Stimulated activated CD8-positive, alpha-beta memory T cell treated with anti-CD3 and anti-CD28 coated beads, Interleukin-15, amount 100 ng/mL, for 24 hours (primary cell): ENCODE measurements at regions not wholly inside any gene's neighbourhood (a gene's known extent, or its start where the extent isn't known, plus 50 kb on each side); places are given as distances from the start of the nearest gene placed in this dataset.

Experiments
- DNase-seq: peaks from one replicate; pipeline ENCODE4 v3.0.0-alpha.2; 2020; ENCODE audit warnings: low read depth

DNA sequence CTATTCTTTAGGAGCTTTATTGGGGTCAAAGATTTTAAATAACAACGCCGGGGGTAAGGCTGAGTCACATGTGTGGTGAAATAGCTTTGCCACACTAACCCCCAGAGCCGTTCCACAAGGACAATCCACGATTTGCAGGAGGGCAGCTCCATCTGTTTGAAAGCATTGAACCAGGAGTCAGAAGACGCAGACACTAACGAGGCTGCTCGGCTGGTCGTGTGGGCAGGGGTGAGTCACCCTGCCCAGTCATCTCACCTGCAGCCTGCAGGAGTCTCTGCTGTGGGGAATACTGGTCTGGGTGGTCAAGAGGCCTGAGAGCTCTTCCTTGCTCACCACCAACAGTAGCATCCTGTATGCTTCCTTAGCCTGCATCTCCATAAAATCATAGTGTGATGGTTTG lies 149.2 kb upstream of the NCK2 start:
- DNase-seq = no peak

DNA sequence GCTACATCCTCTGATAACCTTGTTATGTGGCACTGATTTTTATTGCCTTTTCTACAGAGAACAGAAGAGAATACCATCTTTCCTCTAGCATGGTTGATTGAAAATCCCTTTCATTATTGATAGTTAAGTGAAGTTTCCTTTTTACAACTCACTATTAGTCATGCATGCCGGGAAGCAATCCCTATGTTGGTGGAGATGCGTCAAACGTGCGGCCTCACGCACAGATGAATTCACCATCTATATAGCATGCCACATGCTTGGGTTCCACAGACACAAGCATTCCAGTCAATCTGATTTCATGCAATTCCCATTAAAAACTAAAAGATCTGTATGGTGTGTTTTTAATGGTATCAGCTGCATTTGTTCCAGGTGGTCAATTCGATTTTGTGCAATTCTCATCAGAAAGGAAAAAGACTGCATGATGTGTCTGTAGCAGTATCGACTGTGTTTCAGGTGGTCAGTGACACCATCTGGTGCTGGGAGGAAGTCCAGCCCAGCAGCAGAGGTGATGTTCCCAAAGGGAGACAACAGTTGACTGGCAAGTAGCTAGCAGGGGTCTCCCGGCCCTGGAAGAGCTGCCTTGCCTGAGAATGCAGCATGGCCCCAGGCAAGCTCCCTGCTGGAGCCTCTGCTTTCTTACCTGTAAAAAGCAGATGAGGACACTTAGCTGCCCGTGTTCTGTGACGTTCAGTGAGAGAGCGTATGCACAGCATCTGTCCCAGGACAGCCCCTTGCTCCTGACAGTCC lies 151.3 kb upstream of the NCK2 start:
- no peak for DNase-seq

GRCh38 chr2:105592288-105592687 lies 152.4 kb upstream of the NCK2 start:
- DNase-seq = no peak

GRCh38 chr2:105590780-105591660 lies 153.7 kb upstream of the NCK2 start:
- no peak for DNase-seq

DNA sequence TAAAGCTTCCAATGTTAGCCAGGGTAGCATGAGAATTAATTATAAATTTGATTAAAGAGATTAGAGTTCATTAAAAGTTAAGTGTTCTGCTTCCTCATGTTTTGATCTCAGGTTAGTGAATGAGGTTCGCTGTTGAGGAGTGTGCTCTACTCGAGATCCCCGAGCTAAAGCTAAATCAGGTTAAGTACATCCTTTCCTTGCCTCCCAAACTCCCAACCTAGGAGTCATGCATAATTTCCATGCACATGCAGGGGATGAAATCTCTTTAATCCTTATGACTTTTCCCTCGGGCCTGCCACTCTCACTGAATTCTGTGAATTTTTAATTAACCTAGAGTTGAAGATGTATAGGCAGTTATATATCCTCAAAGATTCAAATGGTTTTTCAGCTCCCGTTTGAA lies 156.1 kb upstream of the NCK2 start:
- no peak for DNase-seq

- no peak for DNase-seq
Observed at GRCh38 chr2:105587637-105588036, 157.1 kb upstream of the NCK2 start.

GRCh38 chr2:105584435-105585010 lies 160.2 kb upstream of the NCK2 start:
- DNase-seq = no peak

- DNase-seq = no peak
Observed at GRCh38 chr2:105582952-105583660, 161.6 kb upstream of the NCK2 start.

DNA sequence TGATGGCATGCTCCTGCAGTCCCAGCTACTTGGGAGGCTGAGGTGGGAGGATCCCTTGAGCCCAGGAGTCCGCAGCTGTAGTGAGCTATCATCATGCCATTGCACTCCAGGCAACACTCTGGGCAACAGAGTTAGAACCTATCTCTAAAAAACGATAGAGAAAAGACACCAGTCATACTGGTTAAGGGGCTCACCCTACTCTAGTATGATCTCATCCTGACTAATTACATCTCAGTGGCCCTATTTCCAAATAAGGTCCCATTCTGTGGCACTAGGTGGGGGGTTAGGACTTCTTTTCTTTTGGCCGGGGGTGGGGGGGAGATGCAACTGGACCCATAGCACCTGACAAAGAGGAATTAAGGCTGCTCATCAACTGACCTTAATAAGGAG lies 163.2 kb upstream of the NCK2 start:
- DNase-seq = no peak

DNA sequence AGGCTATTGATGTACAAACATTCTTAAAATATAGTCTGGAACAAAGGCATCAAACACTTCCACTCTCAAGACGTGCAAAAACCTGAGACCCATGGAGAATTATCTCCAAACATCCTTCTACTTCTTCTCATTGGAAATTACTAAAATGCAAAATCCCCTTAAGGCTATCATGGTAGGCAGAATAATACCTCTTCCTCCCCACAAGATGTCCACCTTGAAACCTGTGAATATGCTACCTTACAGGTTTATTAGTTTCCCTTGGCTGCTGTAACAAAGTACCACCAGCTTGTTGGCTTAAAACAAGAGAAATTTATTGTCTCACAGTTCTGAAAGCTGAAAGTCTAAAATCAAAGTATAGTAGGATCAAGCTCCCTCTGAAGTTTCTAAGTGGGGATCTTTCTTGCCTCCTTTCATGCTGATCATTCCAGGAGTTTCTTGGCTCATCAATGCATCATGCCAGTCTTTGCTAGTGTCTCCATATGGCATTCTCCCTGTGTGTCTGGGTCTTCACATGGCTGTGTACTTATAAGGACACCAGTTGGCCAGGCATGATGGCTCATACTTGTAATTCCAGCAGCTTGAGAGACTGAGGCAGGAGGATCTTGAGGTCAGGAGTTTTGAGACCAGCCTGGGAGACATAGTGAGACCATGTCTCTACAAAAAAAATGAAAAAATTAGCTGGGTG lies 163.7 kb upstream of the NCK2 start:
- no peak for DNase-seq

GRCh38 chr2:105580216-105580615 lies 164.5 kb upstream of the NCK2 start:
- DNase-seq = no peak

GRCh38 chr2:105578166-105578565 lies 166.5 kb upstream of the NCK2 start:
- no peak for DNase-seq

DNA sequence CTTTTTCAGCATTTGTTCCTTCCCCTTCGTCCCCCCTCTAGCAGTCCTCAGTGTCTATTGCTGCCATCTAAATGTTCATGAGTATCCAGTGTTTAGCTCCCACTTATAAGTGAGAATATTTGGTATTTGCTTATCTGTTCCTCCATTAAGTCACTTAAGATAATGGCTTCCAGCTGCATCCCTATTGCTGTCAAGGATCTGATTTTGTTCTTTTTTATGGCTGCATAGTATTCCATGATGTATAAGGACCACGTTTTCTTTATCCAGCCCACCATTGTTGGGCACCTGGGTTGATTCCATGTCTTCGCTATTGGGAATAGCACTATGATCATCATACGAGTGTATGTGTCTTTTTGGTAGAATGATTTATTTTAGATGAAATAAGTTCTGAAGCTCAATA lies 166.9 kb upstream of the NCK2 start:
- DNase-seq = no peak

DNA sequence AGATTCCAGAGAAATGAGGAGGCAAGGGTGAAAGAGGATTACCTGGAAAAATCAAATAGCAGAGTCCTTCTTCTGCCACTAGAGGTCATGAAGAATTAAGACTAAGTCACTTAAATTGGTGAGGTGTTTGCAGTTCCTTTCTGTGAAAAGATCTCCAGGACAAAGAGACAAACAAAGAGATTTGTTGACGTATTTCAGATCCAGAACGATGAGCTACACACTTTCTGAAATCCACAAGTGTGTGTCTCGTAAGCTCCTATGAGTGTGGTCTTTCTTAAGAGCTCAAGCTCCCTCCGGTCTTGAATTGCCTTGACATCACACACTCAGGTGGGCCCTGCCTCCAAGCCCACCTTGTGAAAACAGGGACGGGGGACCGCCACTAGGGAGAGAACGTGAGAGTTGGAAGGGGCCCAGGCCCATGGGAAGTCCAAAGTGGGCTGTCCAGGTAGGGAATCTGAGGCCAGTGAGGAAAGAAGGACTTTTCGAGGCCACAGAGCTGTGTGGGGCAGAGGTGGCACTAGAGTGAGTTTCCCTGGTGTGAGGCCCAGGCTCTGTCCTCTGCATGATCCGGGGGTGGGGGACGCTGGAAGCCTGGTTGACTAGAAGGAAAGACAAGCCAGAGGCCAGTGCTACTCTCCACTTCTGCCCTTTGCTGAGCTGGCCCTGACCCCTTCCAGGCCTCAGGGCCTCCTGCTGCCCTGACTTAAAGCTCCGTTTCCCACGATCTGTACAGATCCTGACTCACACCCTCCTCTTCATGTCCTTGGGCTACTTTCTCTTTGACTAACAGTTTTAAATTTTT lies 168.1 kb upstream of the NCK2 start:
- DNase-seq = no peak

DNA sequence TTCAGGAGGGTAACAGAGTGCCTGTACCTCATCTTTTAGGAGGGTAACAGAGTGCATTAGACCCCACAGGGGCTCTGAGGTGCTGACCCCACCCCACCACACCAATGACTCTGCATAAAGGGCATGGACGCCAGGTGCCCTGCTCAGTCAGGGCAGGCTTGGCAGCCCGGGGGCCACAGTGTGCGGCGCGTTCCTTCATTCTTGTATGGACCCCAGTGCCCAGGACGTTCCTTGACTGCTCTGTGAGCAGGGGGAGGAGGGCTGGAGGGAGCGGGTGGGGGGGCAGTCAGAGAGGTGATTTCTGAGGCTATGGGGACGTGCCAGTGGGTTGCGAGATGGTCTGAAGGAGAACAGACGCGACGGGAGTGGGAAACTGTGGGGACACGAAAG lies 168.7 kb upstream of the NCK2 start:
- no peak for DNase-seq

DNA sequence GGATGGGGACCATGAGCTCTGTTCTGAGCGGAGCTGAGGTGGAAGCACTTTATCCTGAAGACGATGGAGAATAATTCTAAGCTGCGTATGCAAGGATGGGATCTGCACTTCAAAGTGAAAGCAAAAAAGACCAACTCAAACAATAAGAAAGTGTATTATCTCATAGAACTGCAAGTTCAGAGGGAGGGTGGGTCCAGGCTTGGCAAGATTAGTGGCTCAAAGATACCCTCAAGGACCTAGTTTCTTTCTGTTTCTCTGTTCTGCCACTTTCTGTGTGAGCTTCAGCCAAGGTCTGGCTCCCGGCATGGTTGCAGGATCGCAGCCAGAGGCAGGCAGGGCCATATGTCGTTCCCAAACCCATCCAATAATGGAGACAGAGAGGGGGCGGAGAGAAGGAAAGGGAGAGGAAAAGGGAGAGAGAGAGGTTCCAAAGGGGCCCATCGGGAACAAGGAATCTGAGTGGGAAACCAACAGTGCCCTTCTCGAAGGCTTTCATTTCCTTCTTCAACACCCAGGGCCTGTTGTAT lies 169.2 kb upstream of the NCK2 start:
- no peak for DNase-seq

GRCh38 chr2:105574796-105575344 lies 169.8 kb upstream of the NCK2 start:
- DNase-seq = no peak

DNA sequence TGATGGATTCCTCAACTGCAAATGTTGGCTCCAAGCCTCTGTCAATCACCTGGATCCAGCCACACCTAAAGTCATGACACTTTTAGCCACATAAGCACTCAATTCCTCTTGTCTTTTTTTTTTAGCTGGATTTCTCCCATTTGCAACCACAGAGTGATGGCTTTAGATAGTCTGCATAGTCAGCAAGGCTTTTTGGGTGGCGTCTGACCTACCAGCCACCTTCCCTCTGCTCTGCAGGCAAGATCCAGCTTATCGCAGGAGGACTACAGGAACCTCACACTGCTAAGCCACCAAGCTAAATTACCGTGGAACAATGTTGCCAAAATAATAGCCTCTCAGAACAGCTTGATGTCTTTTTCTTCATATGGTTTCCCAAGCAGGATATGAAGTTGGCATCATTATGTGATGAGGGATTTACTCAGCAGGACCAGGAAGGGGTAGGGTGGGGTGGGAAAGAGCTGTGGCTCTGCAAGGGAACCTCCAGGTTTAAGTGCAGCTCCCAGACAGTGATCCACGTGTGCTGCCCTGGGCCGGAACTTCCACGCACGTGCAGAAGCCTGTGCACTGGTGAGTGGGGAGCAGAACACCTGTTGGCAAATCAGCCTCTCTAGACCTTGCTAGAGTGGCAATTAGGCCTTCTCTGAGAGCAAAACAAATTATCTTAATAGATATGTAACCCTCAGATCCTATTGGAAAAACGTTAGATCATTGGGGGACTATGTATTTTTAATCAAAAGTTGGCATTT lies 170.6 kb upstream of the NCK2 start:
- no peak for DNase-seq

DNA sequence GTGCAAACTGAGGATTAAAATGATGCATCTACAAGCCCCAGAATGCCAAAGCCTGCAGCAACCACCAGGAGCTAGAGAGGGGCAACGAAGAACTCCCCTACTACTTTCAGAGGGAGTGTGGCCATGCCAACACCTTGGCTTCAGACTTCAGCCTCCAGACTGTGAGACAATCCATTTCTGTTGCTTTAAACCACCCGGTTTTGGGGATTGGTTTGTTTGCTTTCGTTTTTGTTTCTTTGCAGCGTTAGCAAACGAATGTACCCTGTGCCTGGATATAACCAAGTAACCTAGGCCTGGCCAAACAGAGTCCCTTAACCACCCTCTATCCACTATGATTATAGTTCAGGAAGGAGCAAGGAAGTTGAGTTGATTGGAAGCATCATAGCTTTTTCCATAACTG lies 171.2 kb upstream of the NCK2 start:
- no peak for DNase-seq
